ENCODE measurements at regions not wholly inside any gene's neighbourhood (a gene's known extent, or its start where the extent isn't known, plus 50 kb on each side); places are given as distances from the start of the nearest gene placed in this dataset.
A peak's percentile ranks its signal among the peaks of the same experiment; 100 is the strongest.

DNA sequence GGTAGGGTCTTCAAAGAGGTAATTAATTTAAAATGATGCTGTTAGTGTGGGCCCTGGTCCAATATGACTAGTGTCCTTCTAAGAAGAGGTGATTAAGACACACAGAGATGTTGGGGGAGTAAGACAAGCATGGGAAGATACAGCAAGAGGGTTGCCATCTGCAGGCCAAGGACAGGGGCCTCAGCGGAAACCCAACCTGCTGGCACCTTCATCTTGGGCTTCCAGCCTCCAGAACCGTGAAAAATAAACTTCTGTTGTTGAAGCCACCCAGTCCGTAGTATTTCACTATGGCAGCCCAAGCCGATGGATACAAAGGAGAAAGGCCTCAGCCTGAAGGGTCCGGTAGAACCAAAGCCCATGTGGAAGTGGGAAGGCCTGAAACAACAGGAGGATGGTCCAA lies 161.7 kb upstream of the UBE2E1 start:
- H3K27me3 ChIP-seq (ENCODE audit: insufficient read depth, low read length): no peaks in the 10 kb centered on the region
- H2AFZ ChIP-seq (ENCODE audit: low read length, unreplicated experiment): no peak overlapping the region
- no peaks in the 10 kb centered on the region for H3K79me2 ChIP-seq (ENCODE audit: control insufficient read depth, insufficient read depth, low read length, unreplicated experiment)
- no peak overlapping the region for H3K4me3 ChIP-seq (ENCODE audit: low read depth, low read length)
- no peak overlapping the region for H3K27ac ChIP-seq (ENCODE audit: low read depth, low read length)
- no peaks in the 10 kb centered on the region for H3K36me3 ChIP-seq (ENCODE audit: insufficient read depth, low read length)
- H3K4me1 ChIP-seq (ENCODE audit: control insufficient read depth, insufficient read depth, low read length, unreplicated experiment): peaks cover 16% of the 10 kb centered on the region

GRCh38 chr3:23644676-23645075 lies 161.1 kb upstream of the UBE2E1 start:
- no peaks in the 10 kb centered on the region for H3K36me3 ChIP-seq (ENCODE audit: insufficient read depth, low read length)
- no peak overlapping the region for H2AFZ ChIP-seq (ENCODE audit: low read length, unreplicated experiment)
- H3K27ac ChIP-seq (ENCODE audit: low read depth, low read length): no peak overlapping the region
- H3K79me2 ChIP-seq (ENCODE audit: control insufficient read depth, insufficient read depth, low read length, unreplicated experiment): no peaks in the 10 kb centered on the region
- H3K4me3 ChIP-seq (ENCODE audit: low read depth, low read length): no peak overlapping the region
- no peaks in the 10 kb centered on the region for H3K27me3 ChIP-seq (ENCODE audit: insufficient read depth, low read length)
- H3K4me1 ChIP-seq (ENCODE audit: control insufficient read depth, insufficient read depth, low read length, unreplicated experiment): peaks cover 22% of the 10 kb centered on the region

- H3K4me3 ChIP-seq (ENCODE audit: low read depth, low read length): no peak overlapping the region
Observed at GRCh38 chr3:23645533-23646183, 160.1 kb upstream of the UBE2E1 start.

GRCh38 chr3:23646184-23646920 lies 159.4 kb upstream of the UBE2E1 start:
- no peak overlapping the region for H3K27ac ChIP-seq (ENCODE audit: low read depth, low read length)
- H3K27me3 ChIP-seq (ENCODE audit: insufficient read depth, low read length): no peaks in the 10 kb centered on the region
- no peaks in the 10 kb centered on the region for H3K36me3 ChIP-seq (ENCODE audit: insufficient read depth, low read length)
- H3K79me2 ChIP-seq (ENCODE audit: control insufficient read depth, insufficient read depth, low read length, unreplicated experiment): no peaks in the 10 kb centered on the region
- H3K4me1 ChIP-seq (ENCODE audit: control insufficient read depth, insufficient read depth, low read length, unreplicated experiment): peaks cover 29% of the 10 kb centered on the region
- no peak overlapping the region for H2AFZ ChIP-seq (ENCODE audit: low read length, unreplicated experiment)
- no peak overlapping the region for H3K4me3 ChIP-seq (ENCODE audit: low read depth, low read length)

More at GRCh38 chr3:23645533-23646183, 160.1 kb upstream of the UBE2E1 start:
- no peaks in the 10 kb centered on the region for H3K27me3 ChIP-seq (ENCODE audit: insufficient read depth, low read length)
- no peaks in the 10 kb centered on the region for H3K36me3 ChIP-seq (ENCODE audit: insufficient read depth, low read length)
- peaks cover 25% of the 10 kb centered on the region for H3K4me1 ChIP-seq (ENCODE audit: control insufficient read depth, insufficient read depth, low read length, unreplicated experiment)
- H3K79me2 ChIP-seq (ENCODE audit: control insufficient read depth, insufficient read depth, low read length, unreplicated experiment): no peaks in the 10 kb centered on the region
- H2AFZ ChIP-seq (ENCODE audit: low read length, unreplicated experiment): no peak overlapping the region
- H3K27ac ChIP-seq (ENCODE audit: low read depth, low read length): no peak overlapping the region

DNA sequence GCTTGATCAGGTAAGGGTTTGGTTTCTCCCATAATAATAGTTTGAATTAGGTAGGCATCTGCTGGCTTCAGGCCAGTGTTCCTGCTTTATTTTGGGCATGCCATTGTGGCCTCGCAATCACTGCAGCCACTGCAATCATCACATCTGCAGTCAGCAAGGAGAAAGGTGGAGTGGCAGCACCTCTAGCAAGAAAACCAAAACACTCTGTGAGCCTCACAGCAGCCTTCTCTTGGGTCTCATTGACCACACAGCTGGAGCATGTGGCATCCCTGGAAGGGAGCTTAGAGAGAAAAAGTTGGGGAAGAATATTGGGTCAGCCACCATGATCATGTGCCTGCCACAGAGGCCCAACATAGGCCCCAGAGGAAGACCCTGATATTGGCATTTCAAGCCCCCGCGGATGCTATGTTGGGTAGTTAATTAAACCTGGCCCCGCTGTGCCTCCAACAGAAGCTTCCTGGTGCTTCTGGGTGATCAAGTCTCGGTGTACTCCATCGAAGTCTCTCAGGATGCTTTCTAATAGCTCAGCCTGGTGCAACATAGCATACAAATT lies 158.0 kb upstream of the UBE2E1 start:
- Histone ChIP-seq H3K27ac (ENCODE audit: low read depth, low read length) (no peak overlapping the region), H3K79me2 (ENCODE audit: control insufficient read depth, insufficient read depth, low read length, unreplicated experiment) (no peaks in the 10 kb centered on the region), H3K4me3 (ENCODE audit: low read depth, low read length) (no peak overlapping the region), H3K4me1 (ENCODE audit: control insufficient read depth, insufficient read depth, low read length, unreplicated experiment) (peaks cover 29% of the 10 kb centered on the region), H2AFZ (ENCODE audit: low read length, unreplicated experiment) (no peak overlapping the region), H3K36me3 (ENCODE audit: insufficient read depth, low read length) (no peaks in the 10 kb centered on the region), H3K27me3 (ENCODE audit: insufficient read depth, low read length) (no peaks in the 10 kb centered on the region)

GRCh38 chr3:23648326-23648995 lies 157.3 kb upstream of the UBE2E1 start:
- Histone ChIP-seq H3K27me3 (ENCODE audit: insufficient read depth, low read length) (no peaks in the 10 kb centered on the region), H3K4me1 (ENCODE audit: control insufficient read depth, insufficient read depth, low read length, unreplicated experiment) (peaks cover 29% of the 10 kb centered on the region), H2AFZ (ENCODE audit: low read length, unreplicated experiment) (peak overlapping the region; percentile 67), H3K36me3 (ENCODE audit: insufficient read depth, low read length) (no peaks in the 10 kb centered on the region), H3K4me3 (ENCODE audit: low read depth, low read length) (no peak overlapping the region), H3K27ac (ENCODE audit: low read depth, low read length) (peak overlapping the region; percentile 47), H3K79me2 (ENCODE audit: control insufficient read depth, insufficient read depth, low read length, unreplicated experiment) (no peaks in the 10 kb centered on the region)

GRCh38 chr3:23648996-23649395 lies 156.8 kb upstream of the UBE2E1 start:
- H3K4me1 ChIP-seq (ENCODE audit: control insufficient read depth, insufficient read depth, low read length, unreplicated experiment): peaks cover 29% of the 10 kb centered on the region

GRCh38 chr3:23649448-23649847 lies 156.3 kb upstream of the UBE2E1 start:
- Histone ChIP-seq H3K36me3 (ENCODE audit: insufficient read depth, low read length) (no peaks in the 10 kb centered on the region), H3K4me3 (ENCODE audit: low read depth, low read length) (no peak overlapping the region), H3K79me2 (ENCODE audit: control insufficient read depth, insufficient read depth, low read length, unreplicated experiment) (no peaks in the 10 kb centered on the region), H3K27me3 (ENCODE audit: insufficient read depth, low read length) (no peaks in the 10 kb centered on the region), H3K27ac (ENCODE audit: low read depth, low read length) (peak overlapping the region; percentile 85), H3K4me1 (ENCODE audit: control insufficient read depth, insufficient read depth, low read length, unreplicated experiment) (peaks cover 29% of the 10 kb centered on the region), H2AFZ (ENCODE audit: low read length, unreplicated experiment) (peak overlapping the region; percentile 67)

More at GRCh38 chr3:23648996-23649395, 156.8 kb upstream of the UBE2E1 start:
- Histone ChIP-seq H3K4me3 (ENCODE audit: low read depth, low read length) (peak overlapping the region; percentile 26; the same call in 1 of the 2 replicates), H2AFZ (ENCODE audit: low read length, unreplicated experiment) (peak overlapping the region; percentile 67), H3K27ac (ENCODE audit: low read depth, low read length) (peak overlapping the region; percentile 47), H3K36me3 (ENCODE audit: insufficient read depth, low read length) (no peaks in the 10 kb centered on the region), H3K27me3 (ENCODE audit: insufficient read depth, low read length) (no peaks in the 10 kb centered on the region), H3K79me2 (ENCODE audit: control insufficient read depth, insufficient read depth, low read length, unreplicated experiment) (no peaks in the 10 kb centered on the region)

- H2AFZ ChIP-seq (ENCODE audit: low read length, unreplicated experiment): peak overlapping the region; percentile 57
- H3K4me3 ChIP-seq (ENCODE audit: low read depth, low read length): peak overlapping the region; percentile 33
- no peaks in the 10 kb centered on the region for H3K79me2 ChIP-seq (ENCODE audit: control insufficient read depth, insufficient read depth, low read length, unreplicated experiment)
- peaks cover 29% of the 10 kb centered on the region for H3K4me1 ChIP-seq (ENCODE audit: control insufficient read depth, insufficient read depth, low read length, unreplicated experiment)
- H3K27ac ChIP-seq (ENCODE audit: low read depth, low read length): peak overlapping the region; percentile 85
- H3K36me3 ChIP-seq (ENCODE audit: insufficient read depth, low read length): no peaks in the 10 kb centered on the region
- no peaks in the 10 kb centered on the region for H3K27me3 ChIP-seq (ENCODE audit: insufficient read depth, low read length)
Observed at GRCh38 chr3:23650371-23651140, 155.2 kb upstream of the UBE2E1 start.
